ENCODE measurements at regions not wholly inside any gene's neighbourhood (a gene's known extent, or its start where the extent isn't known, plus 50 kb on each side); places are given as distances from the start of the nearest gene placed in this dataset.
"Not testable (repeated sequence)": the region's sequence is repeated elsewhere in the genome, so short reads cannot be mapped to it uniquely, and the experiment has no call there.

DNA sequence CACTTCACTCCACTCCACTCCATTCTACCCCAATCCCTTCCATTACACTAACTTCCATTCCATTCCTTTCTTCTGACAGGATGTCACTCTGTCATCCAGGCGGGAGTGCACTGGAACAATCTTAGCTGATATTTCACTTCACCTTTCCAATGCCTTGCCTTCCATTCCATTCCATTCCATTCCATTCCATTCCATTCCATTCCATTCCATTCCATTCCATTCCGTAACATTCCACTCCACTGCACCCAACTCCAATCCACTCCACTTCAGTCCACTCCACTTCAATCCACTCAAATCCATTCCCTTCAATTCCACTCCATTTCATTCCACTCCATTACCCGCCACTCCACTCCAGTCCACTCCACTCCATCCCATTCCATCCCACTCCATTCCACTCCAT lies 1099.4 kb downstream of the TSPY10 start:
- Mint-ChIP-seq H3K27me3 (ENCODE audit: low read depth) (no peaks in the 10 kb centered on the region), H3K4me3 (no peak overlapping the region)

DNA sequence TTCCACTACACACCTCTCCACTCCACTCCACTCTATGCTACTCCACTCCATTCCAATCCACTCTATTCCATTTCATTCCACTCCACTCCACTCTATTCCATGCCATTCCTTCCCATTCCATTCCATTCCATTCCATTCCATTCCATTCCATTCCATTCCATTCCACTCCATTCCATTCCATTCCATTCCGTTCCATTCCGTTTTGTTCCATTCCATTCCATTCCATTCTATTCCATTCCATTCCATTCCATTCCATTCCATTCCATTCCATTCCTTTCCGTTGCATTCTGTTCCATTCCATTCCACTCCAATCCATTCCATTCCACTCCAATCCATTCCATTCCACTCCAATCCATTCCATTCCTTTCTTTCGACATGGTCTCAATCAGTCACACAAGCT lies 1121.1 kb downstream of the TSPY10 start:
- H3K36me3 Mint-ChIP-seq (ENCODE audit: low read depth); H3K27me3 Mint-ChIP-seq (ENCODE audit: low read depth); H3K4me3 Mint-ChIP-seq; H3K27ac Mint-ChIP-seq; H3K4me1 Mint-ChIP-seq (ENCODE audit: low read depth): not testable (repeated sequence)
- peaks cover 37% of the 10 kb centered on the region for H3K9me3 Mint-ChIP-seq

More for the DNA sequence above, 1099.4 kb downstream of the TSPY10 start:
- Mint-ChIP-seq H3K27ac (no peak overlapping the region), H3K9me3 (peaks cover 9% of the 10 kb centered on the region), H3K36me3 (ENCODE audit: low read depth) (peaks cover 3% of the 10 kb centered on the region), H3K4me1 (ENCODE audit: low read depth) (no peaks in the 10 kb centered on the region)

DNA sequence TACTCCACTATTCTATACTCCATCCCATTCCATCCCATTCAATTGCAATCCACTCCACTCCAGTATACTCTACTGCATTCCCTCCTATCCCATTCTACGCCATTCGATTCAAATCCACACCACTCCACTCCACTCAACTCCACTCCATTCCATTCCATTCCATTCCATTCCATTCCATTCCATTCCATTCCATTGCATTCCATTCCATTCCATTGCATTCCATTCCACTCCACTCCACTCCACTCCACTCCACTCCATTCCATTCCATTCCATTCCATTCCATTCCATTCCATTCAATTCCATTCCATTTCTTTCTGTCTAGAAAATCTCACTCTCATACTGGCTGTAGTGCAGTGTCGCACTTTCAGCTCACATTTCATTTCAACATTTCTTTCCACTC lies 1129.4 kb downstream of the TSPY10 start:
- H3K4me3 Mint-ChIP-seq, result not testable (repeated sequence)
- Mint-ChIP-seq H3K36me3 (ENCODE audit: low read depth) (peaks cover 12% of the 10 kb centered on the region), H3K9me3 (peaks cover 62% of the 10 kb centered on the region)

GRCh38 chrY:10666785-10667184 lies 1139.1 kb downstream of the TSPY10 start:
- H3K27me3 Mint-ChIP-seq (ENCODE audit: low read depth), result no peaks in the 10 kb centered on the region
- no peak overlapping the region for H3K27ac Mint-ChIP-seq
- H3K36me3 Mint-ChIP-seq (ENCODE audit: low read depth), result peaks cover 11% of the 10 kb centered on the region
- H3K9me3 Mint-ChIP-seq, result peaks cover 53% of the 10 kb centered on the region
- no peaks in the 10 kb centered on the region for H3K4me1 Mint-ChIP-seq (ENCODE audit: low read depth)
- no peak overlapping the region for H3K4me3 Mint-ChIP-seq

More for the DNA sequence above, 1129.4 kb downstream of the TSPY10 start:
- H3K27ac Mint-ChIP-seq; H3K27me3 Mint-ChIP-seq (ENCODE audit: low read depth); H3K4me1 Mint-ChIP-seq (ENCODE audit: low read depth): not testable (repeated sequence)

- peak overlapping the region; percentile 6 for H3K4me3 Mint-ChIP-seq
- H3K36me3 Mint-ChIP-seq (ENCODE audit: low read depth), result peaks cover 18% of the 10 kb centered on the region
- H3K27me3 Mint-ChIP-seq (ENCODE audit: low read depth), result no peaks in the 10 kb centered on the region
- H3K9me3 Mint-ChIP-seq, result peaks cover 80% of the 10 kb centered on the region
- H3K27ac Mint-ChIP-seq, result no peak overlapping the region
- H3K4me1 Mint-ChIP-seq (ENCODE audit: low read depth), result no peaks in the 10 kb centered on the region
Measured at GRCh38 chrY:10686414-10686813, 1158.7 kb downstream of the TSPY10 start.

All from T-helper 1 cell treated with Interleukin-12 subunit alpha and Interleukin-12 subunit beta and Interleukin-4 antibody, amounts not matched to agents 30 μg/mL and 1 μg/mL, for 36 hours (primary cell).